HCT116 (cell line): ENCODE measurements at regions not wholly inside any gene's neighbourhood (a gene's known extent, or its start where the extent isn't known, plus 50 kb on each side); places are given as distances from the start of the nearest gene placed in this dataset.

Experiments
- ATAC-seq: fragments of 200-7000 bp; cut with Tn5 transposase; 2 replicates; pipeline ENCODE4 v1.9.1; 2020; ENCODE audit warnings: mild to moderate bottlenecking, moderate library complexity
- BruUV-seq: library from RNA; stranded (reverse); fragments of 400-500 nt; replicated peaks from 2 replicates; lab custom pipeline; 2021; lab: Mats Ljungman, UMichigan
- CTCF ChIA-PET: fragments of 300-600 bp; sonication (Branson Sonifier 250); formaldehyde crosslinking; loops from one replicate; lab custom pipeline; 2021; ENCODE audit warnings: antibody characterized with exemption; lab: Charles Lee
- POLR2A ChIA-PET: fragments of 300-600, 350-600 bp; sonication (Branson Sonifier 250); formaldehyde crosslinking; loops from one replicate; lab custom pipeline; 2021; ENCODE audit warnings: antibody characterized with exemption; lab: Charles Lee
- RAD21 ChIA-PET, 2 experiments: fragments of 300-600 bp; sonication (Branson Sonifier 250); formaldehyde crosslinking; loops; one replicate each; lab custom pipeline; 2023; ENCODE audit warnings: low total read pairs in 2 of 2; ENCODE audit not compliant: uncharacterized antibody in 2 of 2, unreplicated experiment in 2 of 2, low non-redundant PET in 1 of 2; lab: Charles Lee
- DNase-seq: peaks from one replicate; pipeline ENCODE4 v3.0.0-alpha.2; 2010; ENCODE audit warnings: low read depth, low spot score
- H2AFZ ChIP-seq: fragments of 200-600 bp; shearing (Covaris generic), sonication (generic); 2 replicates; pipeline ENCODE4 v1.6.1; 2017; ENCODE audit warnings: low read depth, mixed run types, mixed read lengths, antibody characterized with exemption, low read length; ENCODE audit not compliant: poor library complexity, severe bottlenecking
- H3K27ac ChIP-seq: 2 replicates; pipeline ENCODE4 v1.5.1; 2012; ENCODE audit warnings: low read depth, low read length
- H3K27me3 ChIP-seq: fragments of 200-600 bp; sonication (generic); 2 replicates; pipeline ENCODE4 v1.6.1; 2016; ENCODE audit warnings: mixed run types, low read length, mixed read lengths; ENCODE audit not compliant: insufficient read depth
- H3K36me3 ChIP-seq, 2 experiments: fragments of 200-500 bp in 1 of 2; fragments of 200-600 bp in 1 of 2; sonication (Bioruptor generic) in 1 of 2; sonication (generic) in 1 of 2; 2 replicates each; pipeline versions ENCODE4 v1.5.1 to v1.6.1; 2014 to 2016; ENCODE audit warnings: low read length in 2 of 2, inconsistent platforms in 1 of 2, mixed read lengths in 1 of 2, mixed run types in 1 of 2; ENCODE audit not compliant: insufficient read depth in 2 of 2, control insufficient read depth in 1 of 2
- H3K4me1 ChIP-seq, 2 experiments: fragments of 200-600 bp in 1 of 2; sonication (generic) in 1 of 2; 2 replicates each; pipeline versions ENCODE4 v1.5.1 to v1.6.1; 2012 to 2017; ENCODE audit warnings: low read length in 2 of 2, inconsistent platforms in 1 of 2, mild to moderate bottlenecking in 1 of 2, mixed read lengths in 1 of 2, mixed run types in 1 of 2, moderate library complexity in 1 of 2; ENCODE audit not compliant: insufficient read depth in 2 of 2, control insufficient read depth in 1 of 2
- H3K4me2 ChIP-seq: fragments of 200-600 bp; sonication (generic); 2 replicates; pipeline ENCODE4 v1.6.1; 2017; ENCODE audit warnings: mixed run types, low read length, mixed read lengths
- H3K4me3 ChIP-seq, 2 experiments: fragments of 200-600 bp in 1 of 2; sonication (generic) in 1 of 2; replicated peaks in 1 of 2; 2 replicates each; pipeline ENCODE4 v1.5.1; 2011 to 2016; ENCODE audit warnings: low read length in 2 of 2, control low read depth in 1 of 2, low read depth in 1 of 2, mild to moderate bottlenecking in 1 of 2, mixed read lengths in 1 of 2, mixed run types in 1 of 2
- H3K79me2 ChIP-seq: fragments of 200-600 bp; sonication (generic); 2 replicates; pipeline ENCODE4 v1.6.1; 2017; ENCODE audit warnings: mild to moderate bottlenecking, mixed run types, low read length, moderate library complexity, mixed read lengths; ENCODE audit not compliant: insufficient read depth
- H3K9ac ChIP-seq: fragments of 200-600 bp; sonication (generic); 2 replicates; pipeline ENCODE4 v1.6.1; 2016; ENCODE audit warnings: low read length, mixed read lengths
- H3K9me2 ChIP-seq: fragments of 200-600 bp; sonication (generic), shearing (Covaris generic); 2 replicates; pipeline ENCODE4 v1.6.1; 2017; ENCODE audit warnings: mixed run types, mild to moderate bottlenecking, moderate library complexity; ENCODE audit not compliant: insufficient read depth
- H3K9me3 ChIP-seq, 2 experiments: fragments of 200-500 bp in 1 of 2; fragments of 200-600 bp in 1 of 2; sonication (Bioruptor generic) in 1 of 2; sonication (generic) in 1 of 2; 2 replicates each; pipeline ENCODE4 v1.6.1; 2014 to 2017; ENCODE audit warnings: low read length in 2 of 2, mixed read lengths in 2 of 2, inconsistent platforms in 1 of 2, low read depth in 1 of 2, mild to moderate bottlenecking in 1 of 2, mixed run types in 1 of 2, moderate library complexity in 1 of 2; ENCODE audit not compliant: control insufficient read depth in 1 of 2, insufficient read depth in 1 of 2
- H4K20me1 ChIP-seq: fragments of 200-600 bp; sonication (generic), shearing (Covaris generic); 2 replicates; pipeline ENCODE4 v1.6.1; 2017; ENCODE audit warnings: mixed run types, mild to moderate bottlenecking, moderate library complexity; ENCODE audit not compliant: insufficient read depth
- CBX3 ChIP-seq: IDR thresholded peaks from 2 replicates; pipeline ENCODE4 v1.6.1; 2012; ENCODE audit warnings: low read depth
- EGR1 ChIP-seq: IDR thresholded peaks from 2 replicates; pipeline ENCODE4 v1.6.1; 2012; ENCODE audit warnings: low read depth
- EZH2phosphoT487 ChIP-seq: fragments of 200-600 bp; IDR thresholded peaks from 2 replicates; pipeline ENCODE4 v1.6.1; 2018; ENCODE audit warnings: antibody characterized with exemption, borderline replicate concordance
- JUND ChIP-seq: IDR thresholded peaks from 2 replicates; pipeline ENCODE4 v1.6.1; 2012
- POLR2A ChIP-seq: IDR thresholded peaks from 2 replicates; pipeline ENCODE4 v1.7.0; 2011; ENCODE audit warnings: borderline replicate concordance; ENCODE audit not compliant: insufficient read depth, insufficient read length; ENCODE audit errors: extremely low read depth
- POLR2AphosphoS5 ChIP-seq: IDR thresholded peaks from 2 replicates; pipeline ENCODE4 v1.6.1; 2011; ENCODE audit warnings: mild to moderate bottlenecking, low read depth, low read length, moderate library complexity
- SIN3A ChIP-seq: IDR thresholded peaks from 2 replicates; pipeline ENCODE4 v1.6.1; 2012; ENCODE audit warnings: low read depth
- TCF7L2 ChIP-seq: IDR thresholded peaks from 2 replicates; pipeline ENCODE4 v1.7.0; 2011; ENCODE audit warnings: borderline replicate concordance, inconsistent platforms; ENCODE audit not compliant: insufficient read depth, insufficient read length; ENCODE audit errors: extremely low read depth
- ZFX ChIP-seq: fragments of 450-650 bp; IDR thresholded peaks from 2 replicates; pipeline ENCODE4 v1.6.1; 2017
- intact Hi-C: fragments of 100-400 bp; cut with micrococcal nuclease; formaldehyde crosslinking; loops from 2 replicates; pipeline ENCODE4 v1.10.0; 2022
- TF ChIP-seq, protein P1 (sequence below): IDR thresholded peaks from 2 replicates; pipeline ENCODE4 v1.6.1; 2011; ENCODE audit warnings: mild to moderate bottlenecking, low read length, moderate library complexity; ENCODE audit not compliant: insufficient replicate concordance; ENCODE audit errors: extremely low read depth
- TF ChIP-seq, protein P2 (sequence below): IDR thresholded peaks from 2 replicates; pipeline ENCODE4 v1.6.1; 2012

DNA sequence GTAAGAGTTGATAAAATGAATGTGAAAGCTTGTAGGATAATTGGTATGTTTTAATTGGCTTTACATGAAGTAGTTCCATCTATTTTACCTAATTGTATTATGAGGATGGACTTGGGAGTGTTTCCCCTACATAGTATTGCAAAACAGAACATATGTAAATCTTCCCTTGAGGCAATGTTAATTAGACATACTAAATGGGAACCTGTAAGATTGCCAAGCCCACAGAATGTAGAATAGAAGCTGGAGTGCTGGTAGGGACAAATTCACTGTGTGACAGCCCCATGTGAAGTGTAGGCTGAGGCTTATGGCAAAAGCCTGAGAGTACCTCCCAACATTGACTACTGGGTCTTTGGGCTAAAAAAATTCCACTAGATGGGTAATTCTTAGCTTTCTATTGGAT lies 615.0 kb upstream of the AMOT start:
- RAD21 ChIA-PET, result no interaction called here
- no peak overlapping the region for H2AFZ ChIP-seq
- no TSS peak for BruUV-seq
- no peak overlapping the region for H3K4me2 ChIP-seq
- ATAC-seq, result no peak
- H3K27ac ChIP-seq, result no peak overlapping the region
- H3K9me3 ChIP-seq, result no peaks in the 10 kb centered on the region
- POLR2A ChIA-PET, result no interaction called here
- H3K4me1 ChIP-seq, result no peaks in the 10 kb centered on the region
- no peak overlapping the region for H3K4me3 ChIP-seq
- no peaks in the 10 kb centered on the region for H3K36me3 ChIP-seq
- no peaks in the 10 kb centered on the region for H4K20me1 ChIP-seq
- H3K79me2 ChIP-seq, result no peaks in the 10 kb centered on the region
- H3K27me3 ChIP-seq, result no peaks in the 10 kb centered on the region
- H3K9ac ChIP-seq, result no peak overlapping the region
- H3K9me2 ChIP-seq, result no peaks in the 10 kb centered on the region
- DNase-seq, result no peak
- intact Hi-C loops, result no loop called here
- TF ChIP-seq POLR2A (no peak), TCF7L2 (no peak), POLR2AphosphoS5 (no peak), JUND (no peak), CBX3 (no peak), EZH2phosphoT487 (no peak), SIN3A (no peak), EGR1 (no peak), ZFX (no peak)
- TF ChIP-seq, protein P1, sequence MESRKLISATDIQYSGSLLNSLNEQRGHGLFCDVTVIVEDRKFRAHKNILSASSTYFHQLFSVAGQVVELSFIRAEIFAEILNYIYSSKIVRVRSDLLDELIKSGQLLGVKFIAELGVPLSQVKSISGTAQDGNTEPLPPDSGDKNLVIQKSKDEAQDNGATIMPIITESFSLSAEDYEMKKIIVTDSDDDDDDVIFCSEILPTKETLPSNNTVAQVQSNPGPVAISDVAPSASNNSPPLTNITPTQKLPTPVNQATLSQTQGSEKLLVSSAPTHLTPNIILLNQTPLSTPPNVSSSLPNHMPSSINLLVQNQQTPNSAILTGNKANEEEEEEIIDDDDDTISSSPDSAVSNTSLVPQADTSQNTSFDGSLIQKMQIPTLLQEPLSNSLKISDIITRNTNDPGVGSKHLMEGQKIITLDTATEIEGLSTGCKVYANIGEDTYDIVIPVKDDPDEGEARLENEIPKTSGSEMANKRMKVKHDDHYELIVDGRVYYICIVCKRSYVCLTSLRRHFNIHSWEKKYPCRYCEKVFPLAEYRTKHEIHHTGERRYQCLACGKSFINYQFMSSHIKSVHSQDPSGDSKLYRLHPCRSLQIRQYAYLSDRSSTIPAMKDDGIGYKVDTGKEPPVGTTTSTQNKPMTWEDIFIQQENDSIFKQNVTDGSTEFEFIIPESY, result no peak
- TF ChIP-seq, protein P2, sequence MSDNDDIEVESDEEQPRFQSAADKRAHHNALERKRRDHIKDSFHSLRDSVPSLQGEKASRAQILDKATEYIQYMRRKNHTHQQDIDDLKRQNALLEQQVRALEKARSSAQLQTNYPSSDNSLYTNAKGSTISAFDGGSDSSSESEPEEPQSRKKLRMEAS, result no peak
- CTCF ChIA-PET, result no interaction called here
